OCI-LY7 (cell line): ENCODE measurements at regions not wholly inside any gene's neighbourhood (a gene's known extent, or its start where the extent isn't known, plus 50 kb on each side); places are given as distances from the start of the nearest gene placed in this dataset.

ENCODE experiments used
- CTCF ChIP-seq: fragments of 200-600 bp; sonication (generic); conservative IDR thresholded peaks from 2 replicates; pipeline ENCODE4 v1.5.1; 2014; ENCODE audit warnings: mild to moderate bottlenecking, antibody characterized with exemption, low read length, moderate library complexity, mixed read lengths
- EZH2phosphoT487 ChIP-seq: fragments of 200-600 bp; sonication (generic); IDR thresholded peaks from 2 replicates; pipeline ENCODE4 v1.6.1; 2018; ENCODE audit warnings: low read depth, borderline replicate concordance, mild to moderate bottlenecking, mixed run types, antibody characterized with exemption, low read length, moderate library complexity, mixed read lengths

- TF ChIP-seq CTCF = no peak
- no peak for TF ChIP-seq EZH2phosphoT487
Measured at GRCh38 chr6:27593861-27594260, 121.0 kb upstream of the ZNF184 start.
